Activated T-cell treated with anti-CD3 and anti-CD28 coated beads, Interleukin-2, amount 50 U/mL, for 4 hours (primary cell): ENCODE measurements at regions not wholly inside any gene's neighbourhood (a gene's known extent, or its start where the extent isn't known, plus 50 kb on each side); places are given as distances from the start of the nearest gene placed in this dataset.
A peak's percentile ranks its signal among the peaks of the same experiment; 100 is the strongest.

ENCODE experiments used
- ATAC-seq, 2 donors: fragments of 200-7000 bp; cut with Tn5 transposase; one replicate each; pipeline ENCODE4 v1.10.0; 2021
- DNase-seq: peaks from one replicate; pipeline ENCODE4 v3.0.0-alpha.2; 2020
- H3K27me3 Mint-ChIP-seq: one replicate; pipeline ENCODE4 v1.8.0; 2021; ENCODE audit warnings: low read depth, mixed read lengths
- H3K36me3 Mint-ChIP-seq: one replicate; pipeline ENCODE4 v1.8.0; 2022; ENCODE audit warnings: mixed read lengths; ENCODE audit not compliant: insufficient read depth
- H3K4me1 Mint-ChIP-seq: one replicate; pipeline ENCODE4 v1.8.0; 2021; ENCODE audit warnings: low read depth, mixed read lengths
- H3K4me3 Mint-ChIP-seq: one replicate; pipeline ENCODE4 v1.8.0; 2021; ENCODE audit warnings: mild to moderate bottlenecking, moderate library complexity, mixed read lengths
- H3K9me3 Mint-ChIP-seq: one replicate; pipeline ENCODE4 v1.8.0; 2021; ENCODE audit warnings: mixed read lengths

DNA sequence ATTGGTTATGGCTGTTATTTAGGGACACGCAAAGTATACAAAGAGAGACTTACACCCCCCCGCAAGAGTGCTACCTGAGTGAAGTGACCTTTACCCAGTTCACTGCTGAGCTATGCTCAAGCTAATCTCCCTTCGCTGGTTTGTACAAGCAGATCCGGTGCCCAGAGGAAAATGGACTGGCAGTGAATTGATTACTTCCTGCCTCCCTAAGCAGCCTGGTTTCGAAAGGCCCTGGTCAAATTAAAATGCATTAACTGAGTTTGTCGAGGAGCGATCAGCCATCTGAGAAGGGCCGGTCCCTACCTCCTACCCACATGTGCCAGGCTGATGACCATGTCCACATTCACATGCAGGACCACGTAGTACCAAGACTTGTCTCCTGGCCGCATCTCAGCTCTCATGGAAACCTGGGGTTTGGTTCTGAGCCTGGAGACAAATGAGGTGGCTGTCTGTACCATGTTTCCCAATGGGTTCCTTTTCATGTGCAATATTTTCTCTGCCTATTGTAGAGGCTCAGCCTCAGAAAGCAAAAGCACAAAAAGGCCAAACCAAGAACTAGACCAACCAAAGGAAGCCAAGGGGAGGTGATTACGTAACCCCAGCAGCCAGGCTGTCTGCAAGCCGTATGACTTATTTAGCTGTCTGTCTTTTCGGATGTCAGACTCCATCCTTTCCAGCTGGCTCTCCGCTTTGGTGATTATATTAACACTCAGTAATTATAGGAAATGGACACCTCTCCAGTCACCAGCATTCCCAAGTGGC is 284.7 kb upstream of the PWP1 start:
- peaks cover 15% of the 10 kb centered on the region for H3K4me1 Mint-ChIP-seq
- DNase-seq, result no peak
- no peak for ATAC-seq

DNA sequence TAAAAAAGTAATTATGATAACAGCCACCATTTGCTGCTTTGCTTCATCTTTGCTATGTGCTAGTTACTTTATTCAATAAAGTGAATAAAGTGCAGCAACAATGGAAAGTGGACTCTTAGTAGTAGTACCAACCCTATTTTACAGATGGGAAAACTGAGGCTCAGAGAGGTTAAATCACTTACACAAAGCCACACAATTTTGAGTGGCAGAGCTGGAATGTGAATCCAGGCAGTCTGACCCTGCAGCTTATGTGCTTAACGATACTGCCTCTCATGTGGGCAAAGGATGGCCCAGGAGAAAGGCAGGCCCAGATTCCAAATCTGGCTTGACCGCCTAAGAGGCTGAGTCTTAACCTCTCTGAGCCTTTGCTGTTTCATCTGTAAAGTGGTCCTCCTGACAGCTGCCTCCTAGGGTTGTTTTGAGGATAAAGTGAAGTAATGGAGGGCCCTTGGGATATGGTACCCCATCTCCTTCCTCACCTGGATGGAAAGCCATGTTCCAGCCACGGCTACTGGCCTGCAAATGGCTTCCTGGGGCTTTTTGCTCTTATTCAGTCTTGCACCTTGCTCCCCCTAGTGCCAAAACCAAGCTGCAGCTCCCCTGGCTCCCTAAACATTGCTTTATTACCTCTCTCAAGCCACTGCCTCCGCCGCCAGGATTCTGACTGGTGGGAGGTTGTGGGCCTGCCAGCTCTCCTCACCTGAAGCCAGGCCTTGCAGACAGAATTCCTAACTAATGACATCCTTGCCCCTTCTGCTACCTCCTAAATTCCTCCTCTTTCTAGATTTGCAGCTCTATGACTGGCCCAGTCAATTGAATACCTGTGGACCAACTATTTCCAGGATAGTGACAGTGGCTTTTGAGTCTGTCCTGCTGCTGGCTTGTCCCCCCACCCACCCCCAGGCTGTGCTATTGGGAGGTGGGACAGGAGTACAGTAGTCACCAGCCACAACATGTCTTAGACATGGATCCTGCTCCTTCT is 283.3 kb upstream of the PWP1 start:
- no peaks in the 10 kb centered on the region for H3K36me3 Mint-ChIP-seq
- no peaks in the 10 kb centered on the region for H3K27me3 Mint-ChIP-seq
- ATAC-seq, result peak; percentile 84 to 89
- peaks cover 12% of the 10 kb centered on the region for H3K4me1 Mint-ChIP-seq
- no peak overlapping the region for H3K4me3 Mint-ChIP-seq
- DNase-seq, result peak; percentile 56
- H3K9me3 Mint-ChIP-seq, result no peaks in the 10 kb centered on the region

More for the DNA sequence above, 284.7 kb upstream of the PWP1 start:
- Mint-ChIP-seq H3K36me3 (no peaks in the 10 kb centered on the region), H3K27me3 (no peaks in the 10 kb centered on the region), H3K4me3 (no peak overlapping the region), H3K9me3 (no peaks in the 10 kb centered on the region)

DNA sequence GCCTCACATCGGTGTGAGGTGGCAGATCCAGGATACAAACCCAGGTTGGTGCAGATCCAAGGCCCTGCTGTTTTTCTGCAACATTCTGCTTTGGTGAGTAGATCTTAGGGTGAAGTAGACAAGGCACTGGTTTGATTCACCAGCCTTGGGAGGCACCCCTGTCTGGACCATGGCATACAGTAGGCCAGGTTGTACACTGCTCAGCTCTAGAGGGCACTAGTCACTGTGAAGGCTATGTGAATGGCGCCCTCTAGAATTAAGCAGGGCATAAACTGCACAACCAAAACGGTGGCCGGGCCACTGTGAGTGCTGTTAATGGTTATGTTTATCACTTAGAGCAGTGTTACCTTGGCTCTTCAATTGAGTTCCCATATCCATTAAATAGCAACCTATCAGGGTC is 280.6 kb upstream of the PWP1 start:
- Mint-ChIP-seq H3K4me3 (no peak overlapping the region), H3K27me3 (no peaks in the 10 kb centered on the region), H3K9me3 (no peaks in the 10 kb centered on the region), H3K4me1 (peaks cover 5% of the 10 kb centered on the region), H3K36me3 (no peaks in the 10 kb centered on the region)
- ATAC-seq (peak in 1 of 2 donors; percentile 69), DNase-seq (no peak)

DNA sequence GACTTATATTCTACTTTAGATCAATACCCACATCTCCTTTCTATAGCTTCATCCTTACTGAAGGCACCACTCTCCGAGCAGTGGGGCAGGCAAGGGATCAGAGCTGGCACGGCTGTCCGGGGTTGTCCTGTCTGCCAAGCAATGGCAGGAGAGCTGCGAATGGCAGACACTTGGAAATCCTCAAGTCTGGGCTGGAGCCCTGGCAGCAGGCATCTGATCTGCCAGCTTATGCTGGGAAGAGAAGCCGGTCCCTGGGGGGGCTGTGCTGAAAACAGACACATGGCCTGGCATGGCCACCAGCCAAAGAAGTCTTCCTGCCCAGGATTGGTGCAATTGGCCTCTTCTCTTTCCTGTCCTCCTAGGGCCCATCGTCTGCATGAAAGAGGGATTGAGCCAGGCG is 280.2 kb upstream of the PWP1 start:
- Mint-ChIP-seq H3K4me1 (peaks cover 5% of the 10 kb centered on the region), H3K9me3 (no peaks in the 10 kb centered on the region), H3K4me3 (no peak overlapping the region)

GRCh38 chr12:107406932-107407331 is 278.7 kb upstream of the PWP1 start:
- Mint-ChIP-seq H3K9me3 (no peaks in the 10 kb centered on the region), H3K36me3 (no peaks in the 10 kb centered on the region), H3K4me3 (no peak overlapping the region), H3K4me1 (peaks cover 5% of the 10 kb centered on the region), H3K27me3 (no peaks in the 10 kb centered on the region)
- DNase-seq (no peak), ATAC-seq (no peak)

More for the DNA sequence above, 280.2 kb upstream of the PWP1 start:
- H3K36me3 Mint-ChIP-seq, result no peaks in the 10 kb centered on the region
- ATAC-seq, result no peak
- DNase-seq, result no peak
- H3K27me3 Mint-ChIP-seq, result no peaks in the 10 kb centered on the region

GRCh38 chr12:107411792-107412535 is 273.6 kb upstream of the PWP1 start:
- Mint-ChIP-seq H3K4me3 (no peak overlapping the region), H3K27me3 (no peaks in the 10 kb centered on the region), H3K9me3 (no peaks in the 10 kb centered on the region), H3K36me3 (peaks cover 6% of the 10 kb centered on the region), H3K4me1 (no peaks in the 10 kb centered on the region)
- ATAC-seq (no peak), DNase-seq (no peak)

DNA sequence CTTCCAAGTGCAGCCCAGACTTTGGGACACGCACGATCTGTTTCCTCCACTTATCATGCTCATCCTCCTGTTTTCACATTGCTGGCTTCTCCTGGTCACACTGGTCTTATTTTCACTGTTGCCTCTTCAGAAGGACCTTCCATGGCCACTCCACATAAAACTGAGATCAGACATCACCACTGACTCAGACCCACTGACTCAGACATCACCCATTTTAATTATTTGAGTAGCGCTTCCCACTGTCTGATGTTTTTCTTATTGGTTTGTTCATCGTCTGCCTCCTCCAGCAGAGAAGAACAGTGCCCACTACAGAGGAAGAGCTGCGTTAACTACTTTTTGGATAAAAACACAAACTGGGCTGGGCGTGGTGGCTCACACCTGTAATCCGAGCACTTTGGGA is 270.5 kb upstream of the PWP1 start:
- Mint-ChIP-seq H3K9me3 (peaks cover 1% of the 10 kb centered on the region), H3K36me3 (peaks cover 13% of the 10 kb centered on the region), H3K4me1 (no peaks in the 10 kb centered on the region), H3K27me3 (no peaks in the 10 kb centered on the region), H3K4me3 (no peak overlapping the region)
- DNase-seq, result no peak
- no peak for ATAC-seq

GRCh38 chr12:107415834-107416233 is 269.8 kb upstream of the PWP1 start:
- no peak overlapping the region for H3K4me3 Mint-ChIP-seq
- DNase-seq, result no peak
- no peaks in the 10 kb centered on the region for H3K27me3 Mint-ChIP-seq
- H3K4me1 Mint-ChIP-seq, result no peaks in the 10 kb centered on the region
- peaks cover 3% of the 10 kb centered on the region for H3K9me3 Mint-ChIP-seq
- ATAC-seq, result no peak
- H3K36me3 Mint-ChIP-seq, result peaks cover 15% of the 10 kb centered on the region

- no peak overlapping the region for H3K4me3 Mint-ChIP-seq
- ATAC-seq (no peak), DNase-seq (no peak)
- no peaks in the 10 kb centered on the region for H3K27me3 Mint-ChIP-seq
- H3K9me3 Mint-ChIP-seq, result peaks cover 3% of the 10 kb centered on the region
- H3K4me1 Mint-ChIP-seq, result no peaks in the 10 kb centered on the region
- H3K36me3 Mint-ChIP-seq, result peaks cover 15% of the 10 kb centered on the region
Measured at GRCh38 chr12:107417004-107417403, 268.6 kb upstream of the PWP1 start.

GRCh38 chr12:107418981-107419380 is 266.6 kb upstream of the PWP1 start:
- H3K36me3 Mint-ChIP-seq, result peaks cover 15% of the 10 kb centered on the region
- H3K9me3 Mint-ChIP-seq, result peaks cover 3% of the 10 kb centered on the region
- DNase-seq (no peak), ATAC-seq (no peak)
- H3K4me3 Mint-ChIP-seq, result no peak overlapping the region
- H3K4me1 Mint-ChIP-seq, result no peaks in the 10 kb centered on the region
- no peaks in the 10 kb centered on the region for H3K27me3 Mint-ChIP-seq

GRCh38 chr12:107423531-107423930 is 262.1 kb upstream of the PWP1 start:
- no peaks in the 10 kb centered on the region for H3K27me3 Mint-ChIP-seq
- peaks cover 3% of the 10 kb centered on the region for H3K9me3 Mint-ChIP-seq
- DNase-seq (no peak), ATAC-seq (no peak)
- peaks cover 22% of the 10 kb centered on the region for H3K36me3 Mint-ChIP-seq
- no peak overlapping the region for H3K4me3 Mint-ChIP-seq
- peaks cover under 1% of the 10 kb centered on the region for H3K4me1 Mint-ChIP-seq

DNA sequence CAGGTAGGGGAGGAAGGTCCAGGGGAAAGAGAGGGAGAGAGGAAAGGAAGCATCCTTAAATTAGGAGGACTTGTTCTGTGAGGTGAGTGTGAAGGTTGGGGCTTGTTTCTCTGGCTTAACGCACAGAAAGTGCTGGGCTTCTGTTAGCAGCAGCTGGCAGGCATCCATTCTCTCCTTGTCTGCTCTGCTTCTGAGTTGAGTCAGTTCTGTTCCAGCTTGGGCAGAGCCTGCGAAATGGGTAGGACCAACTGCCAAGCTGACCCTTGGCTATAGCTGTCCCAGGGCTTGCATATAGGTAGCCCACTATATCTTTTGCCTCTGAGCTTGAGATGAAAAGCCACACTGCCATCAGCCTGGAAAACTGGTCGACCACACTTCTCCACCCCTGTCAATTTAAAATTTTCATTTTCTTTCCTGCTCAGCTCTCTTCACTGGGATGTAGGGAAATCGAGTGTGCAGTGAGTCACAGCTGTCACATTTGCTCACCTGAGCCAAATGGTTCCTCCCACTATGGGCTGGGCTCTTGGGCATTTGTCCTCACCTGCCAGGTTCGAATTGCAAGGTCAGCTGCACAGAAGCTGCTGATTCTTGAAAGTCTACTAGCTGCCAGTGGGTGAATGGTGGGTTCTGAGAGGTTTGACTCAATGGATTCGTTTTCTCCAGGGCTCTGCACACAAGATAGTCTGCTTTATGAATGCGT is 256.4 kb upstream of the PWP1 start:
- Mint-ChIP-seq H3K27me3 (no peaks in the 10 kb centered on the region), H3K9me3 (no peaks in the 10 kb centered on the region), H3K4me3 (no peak overlapping the region), H3K4me1 (peaks cover 10% of the 10 kb centered on the region), H3K36me3 (peaks cover 13% of the 10 kb centered on the region)
- no peak for ATAC-seq
- no peak for DNase-seq

DNA sequence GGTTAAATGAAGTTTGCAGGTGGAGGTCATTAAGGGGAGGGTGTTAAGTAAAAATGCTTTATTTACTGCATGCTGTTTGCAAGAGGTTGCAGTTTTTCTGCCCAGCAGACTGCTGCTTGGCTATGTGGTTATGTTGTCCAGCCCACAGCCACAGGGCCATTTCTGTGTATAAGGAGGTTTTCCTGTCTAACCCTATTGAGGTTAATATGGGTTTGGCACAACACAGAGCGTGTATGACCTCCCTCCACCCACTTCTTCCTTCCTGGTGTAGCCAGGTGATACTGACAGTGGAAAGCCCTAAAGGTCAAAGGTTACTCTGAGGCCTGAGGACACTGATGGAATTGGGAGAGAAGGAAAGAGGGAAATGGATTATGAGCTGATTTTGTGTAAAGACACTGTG is 253.7 kb upstream of the PWP1 start:
- no peak for ATAC-seq
- H3K27me3 Mint-ChIP-seq, result no peaks in the 10 kb centered on the region
- no peaks in the 10 kb centered on the region for H3K9me3 Mint-ChIP-seq
- no peak for DNase-seq
- no peak overlapping the region for H3K4me3 Mint-ChIP-seq
- H3K36me3 Mint-ChIP-seq, result peaks cover 5% of the 10 kb centered on the region
- H3K4me1 Mint-ChIP-seq, result peaks cover 10% of the 10 kb centered on the region

DNA sequence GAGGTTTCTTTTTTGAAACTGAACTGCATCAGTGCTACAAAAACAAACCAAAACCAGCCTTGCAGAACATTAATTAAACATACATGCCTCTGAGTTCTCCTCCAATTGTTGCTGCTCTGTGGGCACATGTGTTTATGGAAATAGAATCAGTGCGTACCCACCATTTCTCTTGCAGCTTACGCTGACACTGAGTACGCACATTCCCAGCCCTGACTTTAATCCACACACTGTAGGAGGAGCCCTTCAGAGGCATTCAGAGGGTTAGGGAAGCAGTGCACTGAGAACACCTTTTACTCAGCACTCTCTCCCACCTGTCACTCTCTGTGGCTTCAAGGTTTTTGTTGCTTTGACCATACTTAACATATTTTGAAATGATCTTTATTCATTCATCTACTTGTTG is 250.5 kb upstream of the PWP1 start:
- no peaks in the 10 kb centered on the region for H3K27me3 Mint-ChIP-seq
- H3K4me1 Mint-ChIP-seq, result peaks cover 14% of the 10 kb centered on the region
- H3K9me3 Mint-ChIP-seq, result no peaks in the 10 kb centered on the region

More for the DNA sequence above, 250.5 kb upstream of the PWP1 start:
- ATAC-seq (no peak), DNase-seq (no peak)
- Mint-ChIP-seq H3K36me3 (no peaks in the 10 kb centered on the region), H3K4me3 (no peak overlapping the region)
